Heart left ventricle (tissue), 16 donors: ENCODE measurements at regions not wholly inside any gene's neighbourhood (a gene's known extent, or its start where the extent isn't known, plus 50 kb on each side); places are given as distances from the start of the nearest gene placed in this dataset.

Source experiments
- ATAC-seq, 4 donors: fragments of 200-7000 bp; cut with Tn5 transposase; one replicate each; pipeline ENCODE4 v1.9.1; 2020 to 2022; ENCODE audit warnings: moderate library complexity in 4 of 4, mild to moderate bottlenecking in 3 of 4, moderate number of reproducible peaks in 1 of 4
- DNase-seq, 5 donors: peaks; one replicate each; pipeline ENCODE4 v3.0.0-alpha.2; 2020
- H3K27ac ChIP-seq, 12 donors: fragments of 200-600 bp; sonication (generic) in 4 of 12; one replicate each; pipeline versions ENCODE4 v1.5.0 to v1.8.0; 2016 to 2022; ENCODE audit warnings: mild to moderate bottlenecking in 2 of 12
- H3K27me3 ChIP-seq, 9 donors: fragments of 200-600 bp; sonication (generic) in 2 of 9; one replicate each; pipeline versions ENCODE4 v1.5.1 to v1.8.0; 2016 to 2022; ENCODE audit warnings: mild to moderate bottlenecking in 3 of 9
- H3K36me3 ChIP-seq, 9 donors: fragments of 200-600 bp; sonication (generic) in 2 of 9; one replicate each; pipeline versions ENCODE4 v1.5.0 to v1.8.0; 2018 to 2022; ENCODE audit warnings: mild to moderate bottlenecking in 2 of 9
- H3K4me1 ChIP-seq, 12 donors: fragments of 200-600 bp; sonication (generic) in 4 of 12; one replicate each; pipeline versions ENCODE4 v1.5.0 to v1.8.0; 2016 to 2022; ENCODE audit warnings: mild to moderate bottlenecking in 3 of 12
- H3K4me3 ChIP-seq, 12 donors: fragments of 200-600 bp; sonication (generic) in 4 of 12; one replicate each; pipeline versions ENCODE4 v1.5.0 to v1.8.0; 2017 to 2022; ENCODE audit warnings: mild to moderate bottlenecking in 9 of 12, moderate library complexity in 4 of 12
- H3K9me3 ChIP-seq, 12 donors: fragments of 200-600 bp; sonication (generic) in 4 of 12; one replicate each; pipeline versions ENCODE4 v1.5.0 to v1.8.0; 2016 to 2022; ENCODE audit warnings: mild to moderate bottlenecking in 1 of 12
- POLR2A ChIP-seq, 2 donors: fragments of 450-650 bp; IDR thresholded peaks; one replicate each; pipeline ENCODE4 v1.6.1; 2017; ENCODE audit warnings: antibody characterized with exemption in 2 of 2, mild to moderate bottlenecking in 2 of 2, moderate library complexity in 2 of 2
- WGBS, 4 donors: extraction: QIAGEN DNeasy Blood & Tissue Kit in 2 of 4; methylation state at CpG; one replicate each; pipeline versions ENCODE4 v1.1.5 to v1.1.7; 2013 to 2018; 5-methylcytosine and 5-hydroxymethylcytosine counted together
- intact Hi-C, 10 donors: fragments of 100-400 bp; cut with DNase I; formaldehyde crosslinking; loops; one replicate each; pipeline versions ENCODE4 v1.11.1 to v1.14.2; 2022
- TF ChIP-seq, protein P1 (sequence below), 12 donors: fragments of 200-600 bp; sonication (generic) in 4 of 12; IDR thresholded peaks; one replicate each; pipeline versions ENCODE4 v1.5.0 to v1.8.0; 2018 to 2022; ENCODE audit warnings: antibody characterized with exemption in 12 of 12, mild to moderate bottlenecking in 5 of 12
- donor health status: ischemic (EF 13 %, LVEDD 7.1; RV severe dilation, severe dysfunction).
- donor health status: healthy with polysubstance abuse.
- donor health status: DM: no; HTN: yes; CAD: no.
- donor health status: DM: no; HTN: no; CAD: no.
- donor health status: ischemic (EF 25% LVEDD 6.9; RV normal size, moderate dysfunction).
- donor health status: ischemic (EF 25% LVEDD 5.7; RV mildly dilated, moderate dysfunction).
- donor health status: healthy.
- donor health status: DM: yes; HTN: yes; CAD: no.
- donor health status: ischemic (EF 35%, LVEDD 5.7; RV mildly dilated, moderate dysfunction).
- donor health status: nonischemic (EF 11% LVEDD 7.7; RV severe dilation, severe dysfunction).
- donor health status: DM: yes; HTN: yes; CAD: no.
- donor health status: PGD.
- donor health status: ischemic (EF 29% LVEDD 5.4; RV normal size, mild dysfunction).
- donor health status: nonischemic (EF 23%, LVEDD 6.1; RV moderate dilation, normal function).

DNA sequence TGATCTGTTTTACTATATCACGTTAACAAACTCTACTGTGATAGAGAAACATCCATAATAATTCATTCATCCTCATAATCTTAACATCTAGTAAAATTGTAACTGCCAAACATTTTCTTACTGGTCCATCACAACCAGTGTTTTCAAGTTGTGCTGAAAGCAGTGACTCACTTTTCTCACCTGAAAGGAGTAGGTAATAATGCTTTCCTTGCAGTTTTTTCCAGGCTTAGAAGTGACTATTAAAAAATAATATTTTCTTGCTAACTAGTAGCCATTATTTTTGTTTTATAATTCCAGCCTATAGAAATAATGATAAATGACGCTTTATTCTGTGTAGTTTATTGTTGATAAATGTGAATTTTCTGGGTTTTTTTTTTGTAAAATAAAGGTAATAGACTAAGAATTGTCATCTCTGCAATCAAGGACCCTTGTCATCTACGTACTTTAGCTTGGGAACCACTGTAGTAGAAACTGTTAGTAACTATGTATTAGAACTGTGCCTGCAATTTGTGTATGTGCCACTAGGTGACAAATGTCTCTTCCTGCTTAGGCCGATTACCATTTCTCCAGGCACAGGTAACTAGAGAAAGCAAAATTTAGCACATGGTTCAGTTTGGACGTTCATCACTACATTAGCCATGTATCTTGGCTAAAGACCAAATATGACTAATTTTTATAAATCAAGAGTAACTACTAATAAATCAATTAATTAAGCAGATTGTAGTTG, 409.4 kb upstream of the ERCC4 start:
- intact Hi-C loops: loop anchor here in 1 of 10 donors (10.0 kb wide), 1 partner anchor 56 kb away; no protein-coding TSS in a partner anchor
- WGBS, 4 donors: 61 to 72% (median 68%) methylated on average over 5 of the region's 5 CpGs
- peaks cover 0 to 4% (median 0%) of the 10 kb centered on the region in 9 donors for H3K27me3 ChIP-seq
- H3K9me3 ChIP-seq: peaks cover 0 to 31% (median 12%) of the 10 kb centered on the region in 12 donors
- H3K4me3 ChIP-seq: no peak overlapping the region
- DNase-seq (no peak), ATAC-seq (no peak)
- H3K36me3 ChIP-seq: no peaks in the 10 kb centered on the region
- H3K27ac ChIP-seq: no peak overlapping the region
- no peaks in the 10 kb centered on the region for H3K4me1 ChIP-seq
- TF ChIP-seq POLR2A (IDR thresholded peaks at IDR 0.05): no peak
- TF ChIP-seq, protein P1, sequence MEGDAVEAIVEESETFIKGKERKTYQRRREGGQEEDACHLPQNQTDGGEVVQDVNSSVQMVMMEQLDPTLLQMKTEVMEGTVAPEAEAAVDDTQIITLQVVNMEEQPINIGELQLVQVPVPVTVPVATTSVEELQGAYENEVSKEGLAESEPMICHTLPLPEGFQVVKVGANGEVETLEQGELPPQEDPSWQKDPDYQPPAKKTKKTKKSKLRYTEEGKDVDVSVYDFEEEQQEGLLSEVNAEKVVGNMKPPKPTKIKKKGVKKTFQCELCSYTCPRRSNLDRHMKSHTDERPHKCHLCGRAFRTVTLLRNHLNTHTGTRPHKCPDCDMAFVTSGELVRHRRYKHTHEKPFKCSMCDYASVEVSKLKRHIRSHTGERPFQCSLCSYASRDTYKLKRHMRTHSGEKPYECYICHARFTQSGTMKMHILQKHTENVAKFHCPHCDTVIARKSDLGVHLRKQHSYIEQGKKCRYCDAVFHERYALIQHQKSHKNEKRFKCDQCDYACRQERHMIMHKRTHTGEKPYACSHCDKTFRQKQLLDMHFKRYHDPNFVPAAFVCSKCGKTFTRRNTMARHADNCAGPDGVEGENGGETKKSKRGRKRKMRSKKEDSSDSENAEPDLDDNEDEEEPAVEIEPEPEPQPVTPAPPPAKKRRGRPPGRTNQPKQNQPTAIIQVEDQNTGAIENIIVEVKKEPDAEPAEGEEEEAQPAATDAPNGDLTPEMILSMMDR (IDR thresholded peaks at IDR 0.05): peak in 2 of 12 donors; percentile 19 to 21

DNA sequence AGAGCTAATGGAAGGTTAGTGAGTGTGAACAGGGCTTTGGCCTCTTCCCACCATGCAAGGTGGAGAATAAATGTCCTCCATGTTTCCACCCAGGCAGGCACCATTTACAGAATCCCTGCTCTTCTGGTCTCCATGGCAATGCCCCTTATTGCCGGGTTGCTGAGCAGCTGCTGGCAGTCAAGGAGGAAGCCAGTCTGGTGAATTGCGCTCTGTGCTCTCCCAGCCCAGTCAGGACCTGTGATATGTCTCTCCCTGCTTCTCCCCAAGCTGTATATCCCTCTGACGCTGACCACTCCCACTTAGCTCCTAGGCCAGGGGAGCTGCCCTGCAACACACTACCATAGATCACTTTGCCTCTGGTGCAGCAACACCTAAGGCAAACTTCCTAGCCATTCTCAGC, 402.1 kb upstream of the ERCC4 start:
- no peak overlapping the region for H3K27ac ChIP-seq
- no peaks in the 10 kb centered on the region for H3K4me1 ChIP-seq
- no peak for ATAC-seq
- H3K4me3 ChIP-seq: no peak overlapping the region
- H3K9me3 ChIP-seq: peaks cover 0 to 31% (median 12%) of the 10 kb centered on the region in 12 donors
- 48 to 69% (median 66%) methylated on average over 3 of the region's 3 CpGs for WGBS, 4 donors
- DNase-seq: no peak
- intact Hi-C loops: loop anchor here in 1 of 10 donors (10.0 kb wide), 1 partner anchor 63 kb away; no protein-coding TSS in a partner anchor
- no peaks in the 10 kb centered on the region for H3K36me3 ChIP-seq
- no peaks in the 10 kb centered on the region for H3K27me3 ChIP-seq
- TF ChIP-seq, protein P1 (IDR thresholded peaks at IDR 0.05): no peak
- TF ChIP-seq POLR2A (IDR thresholded peaks at IDR 0.05): no peak

DNA sequence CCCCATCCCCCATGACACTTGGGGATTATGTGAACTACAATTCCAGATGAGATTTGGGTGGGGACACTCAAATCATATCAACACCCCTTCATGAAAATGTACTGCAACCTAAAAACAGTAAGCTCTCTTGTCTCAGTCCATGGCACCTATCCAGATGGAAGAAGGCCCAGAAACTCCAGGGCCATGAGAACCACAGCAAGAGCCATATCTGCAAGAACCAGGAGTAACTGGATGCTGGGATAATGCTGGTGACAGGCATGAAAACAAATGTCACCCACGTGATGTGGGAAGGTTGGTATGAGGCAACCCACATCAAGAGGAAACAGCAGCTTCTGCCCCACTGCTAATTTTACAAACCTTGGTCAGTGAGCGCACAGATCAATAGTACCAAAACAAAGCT, 400.1 kb upstream of the ERCC4 start:
- TF ChIP-seq, protein P1 (IDR thresholded peaks at IDR 0.05): no peak
- no peak for TF ChIP-seq POLR2A (IDR thresholded peaks at IDR 0.05)
- intact Hi-C loops: loop anchor here in 1 of 10 donors (10.0 kb wide), 1 partner anchor 65 kb away; no protein-coding TSS in a partner anchor

DNA sequence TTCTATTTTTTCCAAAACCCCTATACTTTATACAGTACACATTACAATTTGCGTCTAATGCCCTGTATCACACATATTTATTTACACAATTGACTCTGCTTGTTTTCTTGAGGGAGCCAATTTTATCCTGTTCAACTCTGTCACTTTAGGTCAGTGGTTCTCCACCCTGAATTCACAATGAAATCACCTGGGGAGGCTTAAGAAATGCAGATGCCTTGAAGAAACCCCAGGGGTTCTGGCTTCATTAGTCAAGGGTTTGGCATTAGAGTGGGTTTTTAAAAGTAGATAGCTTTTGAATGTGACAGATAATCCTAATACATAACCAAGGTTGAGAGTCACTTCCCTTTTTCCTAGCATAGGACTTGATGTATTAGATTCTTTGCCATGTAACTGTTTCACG, 398.6 kb upstream of the ERCC4 start:
- no peaks in the 10 kb centered on the region for H3K27me3 ChIP-seq
- TF ChIP-seq, protein P1 (IDR thresholded peaks at IDR 0.05): no peak
- TF ChIP-seq POLR2A (IDR thresholded peaks at IDR 0.05): no peak
- H3K36me3 ChIP-seq: no peaks in the 10 kb centered on the region
- no peaks in the 10 kb centered on the region for H3K9me3 ChIP-seq
- no peak overlapping the region for H3K4me3 ChIP-seq
- intact Hi-C loops: no loop called here
- H3K4me1 ChIP-seq: no peaks in the 10 kb centered on the region
- ATAC-seq: no peak
- WGBS, 4 donors: 35 to 55% (median 43%) methylated on average over 2 of the region's 2 CpGs
- H3K27ac ChIP-seq: no peak overlapping the region
- DNase-seq: no peak

More for the DNA sequence above, 400.1 kb upstream of the ERCC4 start:
- no peaks in the 10 kb centered on the region for H3K27me3 ChIP-seq
- H3K4me3 ChIP-seq: no peak overlapping the region
- 58 to 69% (median 62%) methylated on average over 2 of the region's 2 CpGs for WGBS, 4 donors
- no peak overlapping the region for H3K27ac ChIP-seq
- H3K36me3 ChIP-seq: no peaks in the 10 kb centered on the region
- H3K9me3 ChIP-seq: peaks cover 0 to 12% (median 2%) of the 10 kb centered on the region in 12 donors
- H3K4me1 ChIP-seq: no peaks in the 10 kb centered on the region
- ATAC-seq (no peak), DNase-seq (no peak)
